SK-N-MC (cell line): ENCODE measurements at regions not wholly inside any gene's neighbourhood (a gene's known extent, or its start where the extent isn't known, plus 50 kb on each side); places are given as distances from the start of the nearest gene placed in this dataset.

Experiments used
- EZH2 ChIP-seq: fragments of 200-600 bp; sonication (generic); IDR thresholded peaks from one replicate; pipeline ENCODE4 v1.6.1; 2017; ENCODE audit warnings: antibody characterized with exemption
- FOXP2 ChIP-seq: optimal IDR thresholded peaks from 2 replicates; pipeline ENCODE3; 2011; ENCODE audit warnings: mild to moderate bottlenecking, moderate library complexity; ENCODE audit not compliant: insufficient read depth; ENCODE audit errors: extremely low read length, control extremely low read depth
- POLR2AphosphoS5 ChIP-seq: IDR thresholded peaks from 2 replicates; pipeline ENCODE4 v1.6.1; 2012; ENCODE audit warnings: mild to moderate bottlenecking, low read depth, low read length, borderline replicate concordance

GRCh38 chr3:117217760-117218316, 508.3 kb downstream of the TUSC7 start:
- TF ChIP-seq POLR2AphosphoS5 (no peak), EZH2 (no peak), FOXP2 (no peak)
